ENCODE measurements at regions not wholly inside any gene's neighbourhood (a gene's known extent, or its start where the extent isn't known, plus 50 kb on each side); places are given as distances from the start of the nearest gene placed in this dataset.

GRCh38 chr12:61655241-61655640 lies 605.0 kb upstream of the USP15 start:
- no peak for DNase-seq
- no peak for TF ChIP-seq CTCF (IDR thresholded peaks at IDR 0.05)
- no peak for TF ChIP-seq POLR2A (IDR thresholded peaks at IDR 0.05)
- Histone ChIP-seq H3K27me3 (no peaks in the 10 kb centered on the region), H3K27ac (no peak overlapping the region), H3K36me3 (no peaks in the 10 kb centered on the region), H3K4me1 (no peaks in the 10 kb centered on the region), H3K9me3 (no peaks in the 10 kb centered on the region), H3K4me3 (no peak overlapping the region)
- intact Hi-C loops (cut with DNase I) = loop anchor here in 1 of 2 donors (10.0 kb wide), 1 partner anchor 340 kb away; no protein-coding TSS in a partner anchor
- no peak for ATAC-seq
- 88% methylated on average over 1 of the region's 1 CpG for WGBS (ENCODE audit: insufficient coverage, low coverage, low lambda C conversion rate, missing lambda C conversion rate)

DNA sequence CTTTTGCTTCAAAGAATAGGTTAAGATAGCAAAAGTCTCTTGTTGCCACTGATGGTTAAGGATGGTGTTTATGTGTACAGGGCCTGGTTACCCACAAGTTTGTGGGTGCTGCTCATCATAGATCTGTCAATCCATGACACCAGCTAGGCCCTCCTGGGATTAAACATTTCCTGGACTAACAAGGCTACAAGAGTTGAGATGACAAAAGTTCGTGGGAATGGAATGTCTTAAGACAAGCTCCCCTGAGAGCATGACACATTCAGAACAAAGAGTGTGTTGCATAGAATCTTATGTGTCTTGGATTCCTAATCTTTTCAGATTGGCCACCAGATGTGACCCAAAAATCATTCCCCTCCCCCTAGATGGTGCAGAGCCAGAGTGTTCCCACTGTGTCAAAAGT lies 592.5 kb upstream of the USP15 start:
- no peak for TF ChIP-seq POLR2A (IDR thresholded peaks at IDR 0.05)
- TF ChIP-seq CTCF (IDR thresholded peaks at IDR 0.05) = no peak
- H3K27me3 ChIP-seq = no peaks in the 10 kb centered on the region
- H3K36me3 ChIP-seq = no peaks in the 10 kb centered on the region
- intact Hi-C loops (cut with DNase I) = no loop called here
- no peaks in the 10 kb centered on the region for H3K9me3 ChIP-seq
- 18% methylated on average over 1 of the region's 1 CpG for WGBS (ENCODE audit: insufficient coverage, low coverage, low lambda C conversion rate, missing lambda C conversion rate)
- no peak overlapping the region for H3K4me3 ChIP-seq
- no peaks in the 10 kb centered on the region for H3K4me1 ChIP-seq
- ATAC-seq (no peak), DNase-seq (no peak)
- no peak overlapping the region for H3K27ac ChIP-seq

DNA sequence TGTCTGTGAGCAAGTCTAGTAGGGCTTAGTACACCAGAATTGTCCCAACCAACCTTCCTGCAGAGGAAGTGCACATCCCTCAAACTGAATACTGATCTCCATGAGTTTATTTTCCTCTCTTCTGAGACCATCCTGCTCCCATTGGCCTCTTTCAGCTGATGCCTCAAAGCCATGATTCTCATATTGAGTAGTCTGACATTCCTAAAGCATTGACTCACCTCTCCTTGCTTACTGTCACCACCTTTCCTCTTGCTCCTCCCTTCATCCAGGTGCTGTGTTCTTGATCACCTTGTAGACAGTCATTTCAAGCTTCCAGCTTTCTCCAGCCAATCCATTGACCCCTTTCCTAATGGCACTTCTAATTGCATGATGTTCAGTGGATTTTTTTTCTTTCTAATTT lies 583.7 kb upstream of the USP15 start:
- Histone ChIP-seq H3K36me3 (no peaks in the 10 kb centered on the region), H3K9me3 (no peaks in the 10 kb centered on the region), H3K4me1 (no peaks in the 10 kb centered on the region), H3K4me3 (no peak overlapping the region), H3K27ac (no peak overlapping the region), H3K27me3 (no peaks in the 10 kb centered on the region)
- ATAC-seq = no peak
- DNase-seq = no peak
- TF ChIP-seq CTCF (IDR thresholded peaks at IDR 0.05) = no peak
- TF ChIP-seq POLR2A (IDR thresholded peaks at IDR 0.05) = no peak
- intact Hi-C loops (cut with DNase I) = no loop called here

DNA sequence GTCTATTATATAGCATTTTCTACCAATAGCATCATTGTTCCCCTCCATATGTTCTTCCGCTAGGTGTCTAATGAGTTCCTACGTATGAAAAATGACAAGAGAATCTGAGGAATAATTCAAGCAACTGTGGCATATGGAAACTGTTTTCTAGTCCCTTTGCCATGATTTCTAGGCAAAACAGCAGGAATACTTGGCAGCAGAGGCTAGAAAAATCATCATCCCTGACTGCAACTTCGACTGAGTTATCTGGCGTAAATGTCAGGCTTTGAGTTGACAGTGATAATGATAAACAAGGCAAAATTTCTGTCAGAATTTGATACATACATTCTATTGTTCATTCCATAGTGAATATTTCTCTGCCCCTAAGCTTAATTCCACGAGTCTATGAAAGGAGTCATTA lies 572.8 kb upstream of the USP15 start:
- Histone ChIP-seq H3K36me3 (no peaks in the 10 kb centered on the region), H3K27ac (no peak overlapping the region), H3K9me3 (no peaks in the 10 kb centered on the region), H3K4me1 (no peaks in the 10 kb centered on the region), H3K27me3 (no peaks in the 10 kb centered on the region), H3K4me3 (no peak overlapping the region)
- DNase-seq (no peak), ATAC-seq (no peak)
- WGBS (ENCODE audit: insufficient coverage, low coverage, low lambda C conversion rate, missing lambda C conversion rate) = 57% methylated on average over 5 of the region's 5 CpGs
- intact Hi-C loops (cut with DNase I) = no loop called here
- no peak for TF ChIP-seq POLR2A (IDR thresholded peaks at IDR 0.05)
- TF ChIP-seq CTCF (IDR thresholded peaks at IDR 0.05) = no peak

DNA sequence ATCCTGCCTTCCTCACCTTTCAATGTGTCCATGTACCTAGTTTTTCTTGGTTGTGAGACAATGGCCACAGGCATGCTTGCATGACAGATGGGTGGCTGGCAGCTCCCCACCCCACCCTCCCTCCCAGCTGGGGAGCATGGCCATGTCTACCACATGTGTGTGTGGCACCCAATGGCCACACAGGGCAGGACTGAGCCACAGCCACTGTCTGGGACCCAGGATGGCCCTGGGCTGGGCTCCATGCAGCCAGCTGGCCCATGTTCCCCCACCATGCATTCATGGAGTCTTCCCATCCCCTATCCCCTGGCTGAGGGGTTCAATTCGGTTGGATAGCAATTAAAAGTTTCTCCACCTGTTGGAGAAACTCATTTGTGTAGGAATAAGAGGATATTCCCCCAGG lies 566.0 kb upstream of the USP15 start:
- intact Hi-C loops (cut with DNase I) = no loop called here
- Histone ChIP-seq H3K4me1 (no peaks in the 10 kb centered on the region), H3K27ac (no peak overlapping the region), H3K27me3 (no peaks in the 10 kb centered on the region), H3K4me3 (no peak overlapping the region), H3K9me3 (peaks cover 0 to 5% (median 0%) of the 10 kb centered on the region in 4 donors), H3K36me3 (no peaks in the 10 kb centered on the region)
- 8% methylated on average over 1 of the region's 1 CpG for WGBS (ENCODE audit: insufficient coverage, low coverage, low lambda C conversion rate, missing lambda C conversion rate)
- no peak for ATAC-seq
- TF ChIP-seq POLR2A (IDR thresholded peaks at IDR 0.05) (no peak), CTCF (IDR thresholded peaks at IDR 0.05) (no peak)
- no peak for DNase-seq

Data from right lobe of liver (tissue), 6 donors.